HG02798 (cell line): ENCODE measurements at regions not wholly inside any gene's neighbourhood (a gene's known extent, or its start where the extent isn't known, plus 50 kb on each side); places are given as distances from the start of the nearest gene placed in this dataset.
"Not testable (repeated sequence)": the region's sequence is repeated elsewhere in the genome, so short reads cannot be mapped to it uniquely, and the experiment has no call there.

Experiments
- ATAC-seq: cut with Tn5 transposase; IDR thresholded peaks from one replicate; pipeline ENCODE4 v1.9.1; 2021; ENCODE audit warnings: mild to moderate bottlenecking; ENCODE audit not compliant: unreplicated experiment, poor library complexity

- no peak for ATAC-seq
Measured at GRCh38 chr13:88754141-88754540, 1083.0 kb downstream of the SLITRK5 start.

GRCh38 chr13:88761145-88761544, 1090.0 kb downstream of the SLITRK5 start:
- ATAC-seq, result no peak

GRCh38 chr13:88764103-88764502, 1092.9 kb downstream of the SLITRK5 start:
- ATAC-seq, result no peak

GRCh38 chr13:88800505-88800904, 1129.3 kb downstream of the SLITRK5 start:
- ATAC-seq, result no peak

GRCh38 chr13:88801361-88801760, 1130.2 kb downstream of the SLITRK5 start:
- ATAC-seq, result no peak

- ATAC-seq, result no peak
Measured at GRCh38 chr13:88802886-88803285, 1131.7 kb downstream of the SLITRK5 start.

- ATAC-seq, result no peak
Measured at GRCh38 chr13:88806438-88806837, 1135.3 kb downstream of the SLITRK5 start.

- no peak for ATAC-seq
Measured at GRCh38 chr13:88817560-88817959, 1146.4 kb downstream of the SLITRK5 start.

- no peak for ATAC-seq
Measured at GRCh38 chr13:88823114-88823513, 1151.9 kb downstream of the SLITRK5 start.

- no peak for ATAC-seq
Measured at GRCh38 chr13:88824218-88824617, 1153.0 kb downstream of the SLITRK5 start.

GRCh38 chr13:88840085-88840484, 1168.9 kb downstream of the SLITRK5 start:
- no peak for ATAC-seq

GRCh38 chr13:88852293-88852692, 1181.1 kb downstream of the SLITRK5 start:
- ATAC-seq, result not testable (repeated sequence)

- ATAC-seq, result no peak
Measured at GRCh38 chr13:88857256-88857655, 1186.1 kb downstream of the SLITRK5 start.

- ATAC-seq, result no peak
Measured at GRCh38 chr13:88862095-88862620, 1191.0 kb downstream of the SLITRK5 start.

GRCh38 chr13:88863116-88863515, 1191.9 kb downstream of the SLITRK5 start:
- no peak for ATAC-seq

GRCh38 chr13:88866195-88866594, 1195.0 kb downstream of the SLITRK5 start:
- ATAC-seq, result no peak

- ATAC-seq, result no peak
Measured at GRCh38 chr13:88883741-88884140, 1212.6 kb downstream of the SLITRK5 start.

GRCh38 chr13:88887045-88887662, 1216.0 kb downstream of the SLITRK5 start:
- ATAC-seq, result no peak

GRCh38 chr13:88895261-88895941, 1224.2 kb downstream of the SLITRK5 start:
- no peak for ATAC-seq

GRCh38 chr13:88896466-88896865, 1225.3 kb downstream of the SLITRK5 start:
- ATAC-seq, result no peak

- ATAC-seq, result no peak
Measured at GRCh38 chr13:88908961-88909441, 1237.8 kb downstream of the SLITRK5 start.
